Fibroblast of upper back skin (primary cell): ENCODE measurements at regions not wholly inside any gene's neighbourhood (a gene's known extent, or its start where the extent isn't known, plus 50 kb on each side); places are given as distances from the start of the nearest gene placed in this dataset.
"Not testable (repeated sequence)": the region's sequence is repeated elsewhere in the genome, so short reads cannot be mapped to it uniquely, and the experiment has no call there.

ENCODE experiments used
- DNase-seq: peaks from one replicate; pipeline ENCODE4 v3.0.0-alpha.2; 2013

DNA sequence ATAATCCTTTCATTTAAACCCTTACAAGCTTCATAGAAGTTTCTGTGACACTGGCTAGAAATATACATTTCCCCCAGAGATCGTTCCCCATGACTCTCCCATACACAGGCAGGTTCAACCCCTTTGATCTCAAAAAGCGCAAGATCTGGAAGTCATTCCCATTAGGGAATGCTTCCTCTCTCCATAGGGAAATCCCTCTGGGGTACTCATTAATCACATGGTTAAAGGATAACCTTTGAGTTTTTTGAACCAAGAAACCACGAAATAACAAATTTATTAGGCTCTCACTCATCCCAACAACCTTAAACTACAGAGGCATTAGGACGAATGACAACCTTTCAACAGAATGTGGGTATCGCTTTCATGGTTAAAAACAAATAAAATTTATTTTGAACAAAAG is 211.9 kb upstream of the PRICKLE2 start:
- no peak for DNase-seq

DNA sequence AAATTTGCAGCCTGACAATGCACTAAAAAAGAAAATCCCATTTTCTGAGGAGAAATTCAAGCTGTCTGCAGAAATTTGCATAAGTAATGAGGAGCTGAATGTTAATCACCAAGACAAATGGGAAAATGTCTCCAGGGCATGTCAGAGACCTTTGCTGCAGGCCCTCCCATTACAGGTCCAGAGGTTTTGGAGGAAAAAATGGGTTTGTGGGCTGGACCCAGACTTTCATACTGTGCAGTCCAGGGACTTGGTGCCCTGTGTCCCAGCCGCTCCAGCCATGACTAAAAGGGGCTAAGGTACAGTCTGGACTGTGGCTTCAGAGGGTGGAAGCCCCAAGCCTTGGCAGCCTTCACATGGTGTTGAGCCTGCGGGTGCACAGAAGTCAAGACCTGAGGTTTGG is 209.8 kb upstream of the PRICKLE2 start:
- DNase-seq: not testable (repeated sequence)

DNA sequence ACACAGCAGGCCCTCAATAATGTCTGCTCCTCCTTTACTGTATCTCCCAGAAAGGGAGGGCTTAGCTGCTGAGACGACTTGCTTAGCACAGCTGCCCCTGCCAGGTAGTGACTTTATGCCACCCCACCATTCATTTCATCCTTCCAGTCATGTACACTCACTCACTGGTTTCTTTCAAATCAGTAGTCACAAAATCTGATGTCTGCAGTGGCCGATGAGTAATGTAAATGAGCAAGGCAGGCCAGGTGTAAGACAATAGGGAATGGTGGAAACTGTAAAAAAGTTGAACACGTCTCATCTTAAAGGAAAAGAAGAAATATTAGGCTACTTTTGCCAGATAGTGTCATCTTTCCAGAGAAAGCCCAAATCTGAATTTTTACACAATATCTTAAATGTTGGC is 207.6 kb upstream of the PRICKLE2 start:
- no peak for DNase-seq

DNA sequence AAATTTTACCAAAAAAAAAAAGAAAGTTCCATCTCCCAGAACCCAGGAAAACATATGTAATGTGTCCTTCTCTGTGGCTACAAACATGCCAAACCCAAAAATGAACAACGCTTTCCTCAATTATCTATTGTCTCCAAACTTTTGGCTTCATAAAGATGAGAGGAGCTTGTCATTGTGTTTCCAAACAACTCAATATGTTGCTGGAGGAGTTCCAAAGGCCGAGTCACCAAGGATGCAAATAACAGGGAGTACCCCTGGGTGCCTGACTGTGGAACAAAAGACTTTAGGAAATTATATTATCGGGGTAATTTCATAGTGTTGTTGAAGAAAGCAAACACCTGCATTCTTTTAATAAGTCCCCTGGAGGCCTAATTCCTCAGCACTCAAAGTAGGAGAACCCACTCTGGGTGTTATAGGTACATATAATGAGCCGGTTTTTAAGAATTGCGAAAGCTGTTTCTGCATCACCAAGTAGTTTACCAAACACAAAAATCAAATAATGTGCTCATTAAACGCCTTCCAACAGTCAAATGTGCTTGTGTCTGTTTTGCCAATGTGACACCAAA is 206.3 kb upstream of the PRICKLE2 start:
- DNase-seq: no peak

DNA sequence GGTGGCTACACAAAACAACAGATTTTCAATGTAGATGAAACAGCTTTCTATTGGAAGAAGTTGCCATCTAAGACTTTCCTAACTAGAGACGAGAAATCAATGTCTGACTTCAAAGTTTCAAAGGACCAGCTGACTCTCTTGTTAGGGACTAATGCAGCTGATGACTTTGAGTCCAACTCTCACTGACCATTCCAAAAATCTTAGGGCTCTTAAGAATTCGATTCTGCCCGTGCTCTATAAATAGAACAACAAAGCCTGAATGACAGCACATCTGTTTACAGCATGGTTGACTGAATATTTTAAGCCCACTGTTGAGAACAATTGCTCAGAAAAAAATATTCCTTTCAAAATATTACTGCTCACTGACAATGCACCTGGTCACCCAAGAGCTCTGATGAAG is 202.4 kb upstream of the PRICKLE2 start:
- DNase-seq: no peak

DNA sequence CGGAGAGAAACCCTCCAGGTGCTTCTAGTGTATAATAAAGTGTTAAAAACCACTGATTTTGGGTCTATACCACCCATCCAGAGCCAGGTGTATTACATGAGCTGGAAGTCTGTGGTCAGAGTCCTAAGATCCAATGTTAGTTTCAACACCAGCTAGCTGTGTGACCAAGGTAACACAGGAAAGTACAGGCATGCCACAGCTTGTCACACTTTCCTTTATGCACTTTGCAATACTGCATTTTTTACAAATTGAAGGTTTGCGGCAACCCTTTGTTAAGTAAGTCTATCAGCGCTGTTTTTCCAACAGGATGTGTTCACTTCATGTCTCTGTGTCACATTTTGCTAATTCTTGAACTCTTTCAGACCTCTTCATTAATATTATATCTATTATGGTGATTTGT is 201.3 kb upstream of the PRICKLE2 start:
- no peak for DNase-seq

DNA sequence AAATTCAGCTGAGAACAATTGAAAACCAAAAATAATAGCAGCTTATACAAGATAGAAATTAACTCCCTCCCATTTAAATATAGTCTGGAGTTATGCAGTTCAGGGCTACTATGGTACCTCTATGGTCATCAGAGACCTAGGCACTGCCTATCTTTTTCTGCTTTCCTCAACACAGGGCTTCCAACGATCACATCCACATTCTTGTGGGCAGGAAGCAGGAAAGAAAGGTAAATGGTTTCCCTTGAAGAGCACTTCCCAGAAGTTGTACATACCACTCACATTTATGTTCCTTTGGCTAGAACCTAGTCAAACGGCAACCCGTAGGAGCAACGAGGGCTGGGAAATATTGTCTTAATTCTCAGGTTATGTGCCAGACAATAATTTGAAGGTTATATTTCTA is 197.7 kb upstream of the PRICKLE2 start:
- DNase-seq: no peak

DNA sequence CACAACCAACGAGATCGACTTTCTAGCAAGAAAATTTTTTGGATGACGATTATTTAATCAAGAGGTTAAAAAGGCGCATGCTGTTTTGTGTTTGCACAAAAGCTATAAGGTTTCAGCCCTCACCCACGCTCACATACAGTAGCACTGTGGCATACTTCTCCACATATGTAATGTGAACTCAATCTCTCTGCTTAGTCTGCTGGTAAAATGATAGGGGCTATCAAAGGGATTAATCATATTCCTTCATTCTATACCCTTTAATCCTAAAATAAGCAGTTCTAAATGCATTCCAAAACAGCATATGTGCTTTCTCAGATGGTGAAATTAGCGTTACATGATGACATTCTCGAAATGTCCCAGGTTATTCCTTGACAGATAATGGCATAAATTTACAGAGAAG is 196.9 kb upstream of the PRICKLE2 start:
- DNase-seq: peak; percentile 17

DNA sequence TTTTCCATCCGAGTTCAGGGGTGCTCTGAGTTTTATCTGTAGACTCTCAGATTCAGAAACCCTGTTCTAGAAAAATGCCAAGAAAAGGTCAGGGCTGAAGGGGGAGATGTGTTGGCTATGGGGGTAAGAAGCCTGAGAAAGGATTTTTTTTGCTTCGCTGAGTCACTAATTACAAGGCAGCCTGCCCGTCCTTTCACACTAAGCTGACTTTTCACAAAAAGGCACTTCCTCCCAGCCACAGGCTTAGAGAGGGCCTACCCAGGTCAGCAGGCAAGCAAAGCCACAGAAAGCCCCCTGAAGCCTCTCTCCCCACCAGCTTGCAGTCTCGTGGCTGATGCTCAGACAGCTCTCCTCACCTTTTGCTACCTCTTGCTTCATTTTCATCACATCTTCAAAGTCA is 192.6 kb upstream of the PRICKLE2 start:
- peak; percentile 53 for DNase-seq

DNA sequence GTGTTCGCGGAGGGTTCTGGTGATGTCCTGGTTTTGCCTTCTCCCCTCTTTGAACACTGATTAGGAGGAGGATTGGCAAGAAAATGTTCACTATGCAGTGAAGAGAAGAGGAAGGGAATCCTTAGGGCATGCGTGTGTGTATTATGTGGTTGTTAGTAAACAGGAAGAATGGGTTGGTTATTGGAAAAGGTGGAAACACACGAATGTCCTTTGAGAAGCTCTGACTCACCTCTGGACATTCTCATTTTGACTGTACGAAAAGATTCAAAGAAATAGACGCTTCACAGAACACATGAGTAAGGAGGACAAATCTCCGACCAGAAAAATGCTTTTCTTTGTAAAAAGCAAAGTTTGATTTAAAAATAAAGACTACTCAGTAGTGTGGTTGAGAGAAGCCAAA is 188.8 kb upstream of the PRICKLE2 start:
- no peak for DNase-seq

DNA sequence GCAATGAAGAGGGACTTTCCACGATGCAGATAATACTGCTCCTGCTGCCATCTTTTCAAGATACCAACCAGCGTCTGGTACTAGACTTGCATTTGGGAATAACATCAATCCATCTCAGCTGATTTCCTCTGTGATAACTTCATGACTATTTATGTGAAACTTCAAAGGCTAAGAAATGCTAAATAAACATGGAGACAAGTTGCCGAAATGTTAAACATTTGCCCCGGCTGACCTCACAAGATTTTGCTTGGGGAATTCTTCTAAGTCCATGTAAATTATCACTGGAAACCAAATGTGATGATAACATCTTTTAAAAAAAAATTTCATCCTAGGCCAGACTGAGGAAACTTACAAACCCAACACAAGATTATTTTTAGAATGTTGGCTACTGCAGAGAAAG is 185.8 kb upstream of the PRICKLE2 start:
- peak; percentile 23 for DNase-seq

DNA sequence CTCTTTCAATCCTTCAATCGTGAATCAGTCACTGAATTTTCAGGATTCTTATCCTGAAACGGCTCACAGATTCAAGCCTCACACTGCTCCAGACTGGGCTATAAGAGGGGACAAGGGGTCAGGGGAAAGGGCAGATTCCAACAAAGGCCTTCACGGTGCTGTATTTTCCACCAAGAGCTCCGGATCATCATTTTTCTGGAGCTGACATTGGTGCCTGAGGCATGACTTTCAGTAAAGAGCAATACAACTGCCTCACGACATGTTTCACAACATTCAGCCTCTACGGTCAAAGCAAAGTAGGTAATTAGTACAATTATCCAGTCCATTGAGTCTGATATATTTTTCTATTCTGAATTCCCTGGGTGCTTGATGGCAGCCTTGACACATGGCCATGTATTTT is 185.0 kb upstream of the PRICKLE2 start:
- no peak for DNase-seq

DNA sequence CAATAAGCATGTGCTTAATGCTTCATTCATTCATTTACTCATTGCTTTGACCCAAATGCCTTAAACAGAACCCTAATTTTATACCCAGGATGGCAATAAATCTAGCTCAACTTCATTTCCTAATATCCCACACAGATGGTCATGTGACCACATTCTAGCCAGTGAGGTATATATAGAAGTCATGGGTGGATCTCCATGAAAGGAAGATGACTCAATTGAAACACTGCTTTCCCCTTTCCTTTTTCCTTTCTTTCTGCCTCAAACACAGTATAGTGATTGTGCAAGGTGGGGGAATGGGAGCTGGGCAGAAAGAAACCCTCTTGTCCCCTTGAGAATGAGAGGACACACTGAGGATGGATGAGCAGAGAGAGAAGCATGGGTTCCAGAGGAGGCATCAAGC is 183.5 kb upstream of the PRICKLE2 start:
- DNase-seq: peak; percentile 16

DNA sequence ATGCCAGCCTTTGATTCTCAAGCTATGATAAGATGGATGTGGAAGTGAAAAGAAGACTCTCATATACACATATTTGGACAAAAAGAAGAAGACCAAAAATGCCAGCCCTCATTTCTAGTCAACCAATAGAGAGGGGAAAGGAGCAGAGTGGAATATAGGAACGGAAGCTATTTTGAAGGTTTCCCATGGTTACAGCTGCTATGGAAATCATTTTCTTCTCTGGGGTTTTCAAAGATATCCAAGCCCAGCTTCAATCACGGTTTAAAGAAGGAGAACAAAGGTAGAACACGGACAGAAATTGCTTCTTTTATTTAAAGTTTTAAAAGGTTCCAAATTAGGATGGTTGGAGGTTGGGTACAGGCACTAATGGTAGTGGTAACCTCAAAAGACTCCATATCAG is 181.0 kb upstream of the PRICKLE2 start:
- no peak for DNase-seq

DNA sequence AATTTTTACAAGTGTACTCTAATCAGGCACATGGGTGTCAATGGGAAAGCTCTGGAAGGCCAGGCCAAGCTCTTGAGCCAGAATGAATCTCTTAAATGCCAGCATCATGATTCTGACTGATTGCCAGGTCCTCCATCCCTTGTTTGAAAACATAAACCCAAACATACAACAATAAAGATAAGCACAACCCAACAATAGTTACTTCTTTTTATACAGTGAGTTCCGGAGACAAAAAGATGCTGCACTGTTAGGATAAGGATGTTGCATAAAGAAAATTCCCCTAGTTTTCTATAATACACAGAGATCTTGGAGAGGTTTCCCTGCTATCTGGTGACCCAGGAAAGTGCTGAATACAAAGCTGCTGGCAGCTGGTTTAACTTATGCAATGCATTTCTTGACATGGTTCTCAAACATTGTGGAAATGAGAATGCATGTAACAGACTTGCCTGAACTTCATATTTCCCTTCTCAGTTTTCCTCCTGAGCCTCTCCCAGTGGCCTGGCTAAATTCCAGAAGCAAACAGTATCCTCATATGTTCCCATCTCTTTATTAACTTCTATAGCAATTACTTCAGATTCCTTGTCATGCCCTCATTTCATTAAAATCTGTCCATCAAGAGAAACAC is 180.1 kb upstream of the PRICKLE2 start:
- DNase-seq: peak; percentile 71

DNA sequence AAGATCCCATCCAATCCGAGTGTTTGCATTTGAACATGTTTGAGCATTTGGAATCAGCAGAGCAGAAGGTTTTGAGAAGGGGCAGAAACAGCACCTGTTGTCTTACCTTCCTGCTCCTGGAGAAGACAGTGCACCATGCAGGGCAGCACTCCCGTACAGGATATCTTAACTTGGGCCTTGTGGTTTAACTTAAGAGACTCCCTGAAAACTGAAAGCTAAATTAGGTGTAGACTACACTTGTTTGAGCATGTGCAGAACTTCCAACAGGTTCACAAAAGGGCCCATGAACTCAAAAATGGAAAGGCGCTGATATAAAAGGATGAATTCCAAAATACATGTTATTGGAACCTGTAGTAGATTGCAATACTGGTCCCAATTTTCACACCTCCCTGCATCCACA is 175.4 kb upstream of the PRICKLE2 start:
- DNase-seq: no peak

DNA sequence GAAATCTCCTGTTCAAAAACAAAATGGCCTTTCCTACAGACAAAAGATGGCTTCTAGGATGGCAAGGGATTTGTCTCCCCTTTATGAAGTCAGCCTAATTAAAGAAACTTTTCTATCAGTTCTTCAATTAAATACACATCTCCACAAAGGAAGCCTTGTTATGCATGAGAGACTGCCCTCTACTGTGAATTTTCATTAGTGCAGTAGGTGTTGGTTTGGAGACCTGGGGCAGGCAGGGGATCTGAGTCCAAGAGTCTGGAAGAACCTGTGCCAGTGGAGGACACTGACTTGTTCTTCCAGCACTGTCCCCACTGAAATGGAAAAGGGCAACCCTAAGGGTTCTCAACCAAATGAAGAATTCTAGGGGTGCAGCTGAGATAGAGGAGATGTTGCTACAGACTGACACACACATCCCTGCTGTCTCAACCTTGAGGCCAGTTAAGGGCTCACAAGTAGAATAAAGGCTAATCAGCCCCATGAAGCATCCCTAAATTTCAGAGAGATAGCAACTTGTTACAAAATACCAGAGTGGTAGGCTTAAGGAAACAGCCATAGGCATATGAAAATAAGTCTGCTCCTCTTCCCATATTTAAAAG is 174.0 kb upstream of the PRICKLE2 start:
- peak; percentile 77 for DNase-seq

DNA sequence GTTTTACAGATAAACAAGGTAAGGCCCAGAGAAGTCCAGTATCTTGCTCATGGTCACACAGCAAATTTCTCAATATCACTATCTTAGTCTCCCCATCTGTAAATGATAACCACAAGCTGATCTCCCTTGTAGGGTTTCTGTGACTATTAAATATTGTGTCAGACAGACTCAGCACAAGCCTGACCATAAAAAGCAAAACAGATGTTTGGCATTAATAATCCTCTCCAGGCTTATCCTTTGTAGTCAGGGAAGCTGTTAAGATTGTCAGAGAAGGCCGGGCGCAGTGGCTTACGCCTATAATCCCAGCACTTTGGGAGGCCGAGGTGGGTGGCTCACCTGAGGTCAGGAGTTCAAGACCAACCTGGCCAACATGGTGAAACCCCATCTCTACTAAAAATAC is 173.2 kb upstream of the PRICKLE2 start:
- peak; percentile 90 for DNase-seq

DNA sequence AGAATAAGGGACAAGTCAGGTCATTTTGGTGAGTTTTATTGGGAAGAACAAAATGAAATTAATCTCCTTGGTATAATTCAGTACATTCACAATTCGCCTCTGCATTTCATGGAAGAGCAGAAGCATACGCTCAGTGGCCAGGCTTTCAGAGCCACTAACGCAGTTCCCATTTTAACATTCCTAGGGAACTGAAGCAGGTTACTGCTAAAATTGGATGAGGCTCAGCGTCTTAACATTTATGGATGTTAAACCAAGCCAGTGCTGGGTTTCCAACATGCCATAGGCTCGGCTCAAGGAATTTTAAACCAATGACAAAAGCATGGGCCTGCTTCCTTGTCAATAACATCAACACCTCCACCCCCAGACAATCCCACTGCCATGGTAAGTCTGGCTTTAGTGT is 172.7 kb upstream of the PRICKLE2 start:
- DNase-seq: no peak

DNA sequence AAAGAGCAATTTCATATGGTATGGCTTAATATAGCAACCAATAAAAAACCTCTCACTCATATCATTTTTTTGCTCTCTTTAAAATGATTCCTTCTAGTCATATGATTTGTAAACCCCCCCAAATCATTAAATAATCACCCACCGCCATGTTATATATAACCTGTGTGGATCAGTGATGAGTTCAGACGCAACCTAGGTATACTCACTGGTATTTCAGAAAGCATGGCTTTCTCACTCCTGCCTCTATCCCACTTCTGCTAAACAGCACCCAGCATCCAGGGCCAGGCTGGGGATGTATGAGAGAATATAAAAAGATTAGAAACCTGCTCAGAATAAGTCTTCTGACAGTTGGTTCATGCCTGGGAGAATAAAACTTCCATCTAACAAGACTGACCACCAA is 172.3 kb upstream of the PRICKLE2 start:
- no peak for DNase-seq

DNA sequence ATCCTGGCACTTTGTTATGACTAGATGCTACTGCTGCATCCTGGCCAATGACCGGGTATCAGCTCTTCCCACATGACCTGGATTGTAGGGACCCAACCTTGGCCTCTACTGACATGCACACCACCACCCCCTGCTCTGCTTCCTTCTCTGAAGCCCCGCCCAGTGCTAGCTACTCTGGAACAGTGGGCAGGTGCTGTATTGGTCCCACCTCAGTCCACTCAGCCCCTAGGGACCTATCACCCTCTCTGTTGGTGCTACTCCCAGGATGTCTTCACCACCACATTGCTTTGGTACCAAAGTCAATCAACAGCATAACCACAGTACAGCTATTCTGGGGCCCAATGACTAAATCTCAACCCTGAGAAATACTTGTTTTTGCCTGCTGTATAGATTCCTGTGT is 170.2 kb upstream of the PRICKLE2 start:
- no peak for DNase-seq

DNA sequence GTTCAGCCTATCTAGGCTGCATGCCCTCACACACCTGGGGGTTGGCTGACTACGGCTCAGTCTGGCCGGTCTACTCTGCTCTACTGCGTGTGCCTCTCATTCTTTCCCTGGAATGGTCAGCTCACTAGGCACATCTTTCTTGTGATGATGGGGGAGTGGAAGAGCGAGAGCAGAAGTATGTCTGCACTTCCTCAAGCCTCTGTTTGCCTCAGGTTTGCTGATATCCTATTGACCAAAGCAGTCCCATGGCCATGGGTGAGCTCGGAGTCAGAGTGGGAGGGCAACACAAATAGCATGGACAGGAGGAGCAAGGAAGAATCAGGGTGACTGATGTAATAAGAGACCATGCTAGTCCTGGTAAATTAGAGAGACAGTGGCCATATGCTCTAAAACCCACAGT is 167.9 kb upstream of the PRICKLE2 start:
- DNase-seq: no peak

DNA sequence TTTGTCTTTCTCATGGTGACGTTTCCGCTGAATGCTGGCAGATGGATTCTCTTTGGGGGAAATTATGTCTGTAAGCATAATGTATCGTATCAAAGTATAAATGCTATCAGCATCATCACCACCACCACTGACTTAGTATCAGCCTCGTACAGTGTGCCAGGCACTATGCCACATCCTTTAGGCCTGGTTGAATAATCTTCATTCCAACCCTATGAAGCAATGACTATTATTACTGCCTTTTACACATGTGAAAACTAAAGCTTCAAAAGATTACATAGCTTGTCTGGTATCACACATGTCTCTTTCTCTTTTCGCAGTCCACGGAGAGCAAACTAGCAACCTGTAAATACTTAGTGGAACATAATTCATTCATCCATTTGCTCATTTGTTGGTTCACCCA is 166.7 kb upstream of the PRICKLE2 start:
- peak; percentile 32 for DNase-seq

DNA sequence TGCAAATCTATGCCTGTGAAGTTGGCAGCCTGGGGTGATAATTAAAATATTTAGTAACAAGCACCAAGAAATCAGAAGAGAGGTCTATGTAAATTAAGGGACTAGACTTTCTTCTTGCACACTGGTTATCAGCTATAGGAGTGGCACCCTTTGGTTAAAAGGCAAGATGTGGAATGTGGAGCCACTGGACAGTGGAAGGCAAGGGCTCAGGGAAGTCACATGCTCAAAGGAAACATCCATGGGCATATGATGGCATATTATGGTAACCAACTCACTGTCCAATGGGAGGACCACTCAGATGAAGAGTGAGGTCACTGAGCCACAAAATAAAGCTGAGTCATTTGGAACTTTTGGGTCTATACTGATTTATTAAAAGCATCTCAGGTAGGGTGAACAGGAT is 165.6 kb upstream of the PRICKLE2 start:
- no peak for DNase-seq

DNA sequence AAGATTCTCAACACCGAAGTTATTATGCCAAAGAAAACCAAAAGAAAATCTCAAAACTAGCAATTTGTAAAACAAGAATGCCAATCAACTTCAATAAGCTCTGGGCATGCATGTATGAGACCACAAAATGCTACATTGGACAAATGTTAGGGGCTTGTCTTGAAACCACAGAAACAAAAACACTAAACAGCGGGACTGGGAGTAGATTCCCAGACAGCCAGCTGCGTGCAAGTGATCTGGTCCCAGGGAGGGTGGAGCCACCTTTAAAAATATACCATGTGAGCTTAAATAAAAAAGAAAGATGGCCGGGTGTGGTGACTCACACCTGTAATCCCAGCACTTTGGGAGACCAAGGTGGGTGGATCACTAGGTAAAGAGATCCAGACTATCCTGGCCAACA is 163.6 kb upstream of the PRICKLE2 start:
- no peak for DNase-seq
